ENCODE measurements at regions not wholly inside any gene's neighbourhood (a gene's known extent, or its start where the extent isn't known, plus 50 kb on each side); places are given as distances from the start of the nearest gene placed in this dataset.
A peak's percentile ranks its signal among the peaks of the same experiment; 100 is the strongest.
"Not testable (repeated sequence)": the region's sequence is repeated elsewhere in the genome, so short reads cannot be mapped to it uniquely, and the experiment has no call there.

DNA sequence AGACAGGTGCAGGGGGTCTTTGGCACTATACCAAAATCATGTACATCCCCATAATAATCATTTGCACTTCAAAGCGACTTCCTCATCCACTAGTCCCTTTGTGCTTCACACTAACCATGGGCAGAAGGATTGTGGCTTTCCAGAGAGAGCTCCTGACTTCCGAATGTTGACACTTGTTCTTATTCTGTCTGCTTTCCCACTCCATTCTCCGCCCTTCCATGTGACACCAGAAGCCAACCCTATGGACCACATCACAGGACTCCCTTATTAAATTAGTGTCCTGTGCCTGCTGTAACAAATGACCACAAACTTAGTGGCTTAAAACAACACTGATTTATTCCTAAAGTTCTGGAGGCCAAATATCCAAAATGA, 91.6 kb downstream of the CMC2 start:
- no peak for DNase-seq

DNA sequence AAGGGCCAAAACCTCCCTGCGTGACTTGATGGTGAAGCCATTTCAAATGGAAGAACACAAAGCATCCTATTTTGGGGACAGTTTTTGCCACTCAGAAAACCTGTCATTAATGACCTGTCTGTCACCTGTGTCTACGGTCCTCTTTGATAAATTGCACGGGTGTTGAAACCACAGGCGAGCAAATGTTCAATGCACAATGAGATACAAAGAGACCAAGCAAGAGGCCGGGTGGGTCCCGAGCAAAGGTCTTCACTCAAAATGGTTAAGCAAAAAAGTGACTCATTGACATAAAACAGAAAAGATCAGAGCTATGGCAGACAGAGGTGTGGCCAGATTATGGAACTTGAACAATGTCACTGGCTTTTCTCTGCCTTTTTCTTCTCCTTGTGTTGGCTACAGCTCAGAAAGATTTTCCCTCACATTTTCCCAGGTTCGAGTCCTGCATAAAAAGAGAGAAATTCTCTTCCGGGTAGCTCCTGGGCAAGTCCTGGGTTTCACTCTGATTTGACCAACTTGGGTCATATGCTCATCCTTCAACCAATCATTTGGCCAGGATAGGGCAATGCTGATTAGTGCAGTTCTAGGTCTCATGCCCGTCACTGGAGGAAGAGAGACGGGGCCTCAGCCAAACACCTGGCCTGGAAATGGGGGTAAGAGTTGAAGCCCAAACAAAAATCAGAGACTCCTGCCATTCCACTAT, 92.2 kb downstream of the CMC2 start:
- DNase-seq, result no peak

DNA sequence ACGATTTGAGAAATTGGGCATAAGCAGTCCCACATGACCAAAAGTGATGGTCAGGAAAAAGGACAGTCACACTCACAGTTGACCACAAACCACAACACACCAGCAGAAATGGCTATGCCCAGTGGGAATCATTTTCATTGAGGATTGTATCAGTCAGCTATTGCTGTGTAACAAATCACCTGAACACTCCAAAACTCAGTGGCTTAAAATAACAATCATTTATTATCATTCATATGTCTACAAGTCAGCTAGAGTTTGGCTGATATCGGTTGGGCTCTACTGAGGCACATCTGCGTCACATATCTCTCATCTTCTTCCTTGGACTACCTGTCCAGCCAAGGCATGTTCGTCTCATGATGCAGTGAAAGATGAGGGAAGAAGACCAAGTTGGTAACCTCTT, 93.3 kb downstream of the CMC2 start:
- DNase-seq, result no peak

DNA sequence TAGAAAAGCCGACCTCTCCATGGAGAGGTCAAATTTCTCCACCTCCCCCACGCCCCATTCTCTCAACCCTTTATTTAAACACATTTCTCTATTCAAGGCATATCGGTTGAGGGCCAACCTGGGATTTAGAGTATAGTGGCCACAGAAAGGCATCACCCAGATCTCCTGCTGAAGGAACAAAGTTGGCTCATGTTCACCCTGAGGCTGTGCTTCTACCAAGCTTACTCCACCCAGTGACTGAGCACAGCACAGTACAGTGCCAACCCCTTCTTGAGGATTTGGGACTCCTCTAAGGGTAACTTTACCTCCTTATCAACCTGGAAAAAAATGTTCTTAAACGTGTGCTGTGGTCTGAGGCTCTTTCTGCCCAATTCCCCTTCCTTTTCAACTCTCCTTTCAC, 94.0 kb downstream of the CMC2 start:
- DNase-seq, result no peak

DNA sequence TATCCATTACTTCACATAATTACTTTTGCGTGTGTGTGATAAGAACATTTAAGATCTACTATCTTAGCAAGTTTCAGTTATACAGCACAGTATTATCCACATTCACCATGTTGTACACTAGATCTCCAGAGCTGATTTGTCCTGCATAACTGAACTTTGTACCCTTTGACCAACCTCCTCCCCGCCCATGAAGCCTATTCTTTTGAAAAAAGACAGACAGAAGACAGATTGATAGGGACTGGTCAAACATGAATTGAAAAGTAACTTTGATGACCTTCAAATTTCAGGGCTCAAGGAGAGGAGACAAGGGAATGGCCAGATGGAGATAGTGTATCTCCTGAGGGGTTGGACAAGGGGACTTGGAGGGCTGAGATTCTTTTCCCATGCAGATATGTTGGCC, 96.3 kb downstream of the CMC2 start:
- no peak for DNase-seq

DNA sequence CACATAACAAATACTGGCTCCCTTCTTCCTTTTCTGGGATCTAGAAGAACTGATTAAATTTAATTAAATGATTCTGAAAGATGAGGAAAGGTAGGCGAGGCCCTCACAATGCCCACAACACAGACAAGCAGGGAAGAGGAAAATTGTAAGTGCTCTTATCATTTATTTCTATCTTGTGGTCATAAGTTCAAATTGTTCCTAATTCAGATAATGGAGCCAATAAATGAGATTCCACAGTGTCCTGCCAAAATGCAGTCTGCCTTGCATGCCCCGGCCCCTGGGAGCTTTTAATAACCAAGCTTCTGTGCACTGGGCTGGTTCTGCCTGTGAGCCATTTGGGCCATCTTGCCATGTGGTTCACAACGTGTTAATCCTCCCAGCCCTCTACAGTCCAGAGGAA, 97.0 kb downstream of the CMC2 start:
- DNase-seq, result no peak

DNA sequence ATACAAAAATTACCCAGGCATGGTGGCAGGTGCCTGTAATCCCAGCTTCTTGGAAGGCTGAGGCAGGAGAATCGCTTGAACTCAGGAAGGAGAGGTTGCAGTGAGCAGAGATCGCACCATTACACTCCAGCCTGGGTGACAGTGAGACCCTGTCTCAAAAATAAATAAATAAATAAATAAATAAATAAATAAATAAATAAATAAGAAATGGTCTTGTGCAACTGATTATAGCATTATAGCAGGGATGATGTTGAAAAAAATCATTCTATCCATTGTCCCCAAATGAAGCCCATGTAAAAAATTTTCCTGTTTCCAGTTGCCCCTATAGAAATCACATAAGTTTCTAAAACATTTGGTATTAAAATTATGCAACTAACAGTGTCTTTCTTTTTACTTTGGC, 100.5 kb downstream of the CMC2 start:
- DNase-seq, result not testable (repeated sequence)

DNA sequence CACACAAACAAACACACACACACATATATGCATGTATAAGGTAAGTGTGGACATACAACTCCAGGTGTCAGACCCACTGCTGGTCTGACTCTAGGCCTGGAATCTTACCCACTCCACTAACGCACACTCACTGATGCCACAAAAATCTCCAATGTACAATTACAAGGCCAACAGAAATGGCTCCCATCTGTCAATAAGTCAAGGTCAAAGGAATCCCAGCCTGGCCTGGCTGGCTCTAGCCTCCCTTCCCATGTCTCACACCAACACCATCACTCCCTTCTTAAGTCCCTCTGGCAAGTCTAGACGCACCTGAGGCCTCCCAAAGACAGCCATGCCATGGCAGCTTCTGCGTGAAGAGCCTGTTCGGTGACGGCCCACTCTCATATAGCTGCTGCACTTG, 99.2 kb upstream of the CDYL2 start:
- no peak for DNase-seq

DNA sequence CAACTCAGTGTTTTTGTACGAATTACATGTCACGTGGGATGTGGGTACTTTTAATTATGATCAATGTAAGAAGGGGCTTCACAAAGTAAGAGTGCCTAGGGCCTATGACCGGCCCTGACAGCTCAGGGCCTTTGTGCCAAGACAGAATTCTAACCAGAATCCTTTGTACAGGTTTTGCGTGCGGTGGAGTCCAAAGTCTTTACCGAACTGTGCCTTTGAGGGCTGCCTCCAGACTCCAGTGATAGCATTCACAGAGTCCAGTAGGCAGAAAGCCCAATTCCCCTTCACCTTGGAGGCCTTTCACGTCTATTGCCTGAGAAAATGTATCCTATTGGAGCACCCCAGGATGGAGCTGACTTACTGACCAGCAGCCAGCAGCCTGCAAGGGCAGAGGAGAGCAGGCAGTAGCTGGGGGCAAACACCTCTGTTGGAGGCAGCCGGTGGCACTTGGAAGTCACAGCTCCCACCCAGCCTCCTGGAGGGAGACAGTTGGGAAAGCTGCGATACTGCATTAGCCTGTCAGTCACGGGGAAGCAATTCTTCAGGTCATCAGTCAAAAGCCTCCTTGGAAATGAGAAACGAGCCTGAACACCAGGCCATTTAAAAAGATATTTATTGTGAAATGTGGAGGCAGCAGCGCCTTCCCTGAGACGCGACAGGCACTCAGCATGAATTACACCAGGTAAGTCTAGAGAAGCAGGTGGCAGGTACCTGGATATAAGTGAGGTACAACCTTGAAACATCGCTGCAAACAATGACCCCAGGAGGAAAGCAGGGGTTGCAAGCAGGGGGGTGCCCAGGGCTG, 98.1 kb upstream of the CDYL2 start:
- DNase-seq, result no peak

DNA sequence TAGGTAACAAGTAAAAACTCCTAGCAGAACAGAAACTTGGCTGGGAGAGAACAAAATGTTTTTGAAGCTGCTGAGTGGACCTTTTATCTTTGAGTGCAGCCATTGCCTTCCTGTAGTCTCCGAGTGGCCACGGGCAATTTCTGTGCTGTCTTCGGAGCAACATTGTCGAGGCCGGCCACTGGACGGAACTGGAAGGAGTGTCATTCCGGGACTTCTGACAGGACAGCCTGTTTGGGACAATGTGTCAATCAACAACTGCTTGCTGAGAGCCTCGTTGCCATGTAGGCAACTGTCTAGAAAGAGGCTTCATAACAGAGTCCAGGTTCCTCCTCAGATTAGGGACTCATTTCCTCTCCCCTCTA, 96.2 kb upstream of the CDYL2 start:
- DNase-seq, result no peak

DNA sequence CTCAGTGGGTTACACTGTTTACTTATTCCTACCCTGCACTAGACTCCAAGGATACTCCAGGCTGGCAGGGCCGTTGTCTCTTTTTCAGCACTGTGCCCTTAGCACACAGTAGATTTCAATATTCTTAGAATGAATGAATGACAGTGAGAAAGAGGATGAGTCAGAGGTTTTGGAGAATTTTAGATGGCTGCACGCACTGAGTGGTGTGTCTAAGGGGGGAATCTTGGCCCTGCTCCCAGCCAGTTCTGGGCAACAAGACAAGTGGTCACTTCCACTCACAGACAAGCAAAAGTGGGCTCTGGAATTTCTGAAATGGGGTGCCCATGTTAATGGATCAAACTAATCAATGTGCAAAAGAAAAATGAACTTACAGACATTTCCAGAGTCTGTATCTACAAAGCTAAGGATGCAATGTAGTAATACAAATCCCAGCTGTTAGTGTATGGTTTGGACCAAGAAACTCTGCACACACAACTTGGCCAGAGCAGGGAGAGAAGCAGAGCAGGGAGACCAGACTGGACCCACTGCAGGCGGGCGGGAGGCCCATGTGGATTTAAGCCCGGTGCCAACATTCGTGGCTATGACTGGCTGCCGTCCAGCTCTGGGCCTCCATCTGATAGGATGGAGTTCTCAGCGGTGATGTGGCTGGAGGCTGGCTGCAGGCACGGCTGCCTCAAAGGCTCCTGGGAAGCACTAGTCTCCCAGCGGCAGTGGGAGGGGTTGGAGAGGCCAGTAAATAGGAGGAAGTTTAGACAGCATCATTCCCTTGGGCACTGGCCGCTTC, 95.6 kb upstream of the CDYL2 start:
- DNase-seq, result no peak

DNA sequence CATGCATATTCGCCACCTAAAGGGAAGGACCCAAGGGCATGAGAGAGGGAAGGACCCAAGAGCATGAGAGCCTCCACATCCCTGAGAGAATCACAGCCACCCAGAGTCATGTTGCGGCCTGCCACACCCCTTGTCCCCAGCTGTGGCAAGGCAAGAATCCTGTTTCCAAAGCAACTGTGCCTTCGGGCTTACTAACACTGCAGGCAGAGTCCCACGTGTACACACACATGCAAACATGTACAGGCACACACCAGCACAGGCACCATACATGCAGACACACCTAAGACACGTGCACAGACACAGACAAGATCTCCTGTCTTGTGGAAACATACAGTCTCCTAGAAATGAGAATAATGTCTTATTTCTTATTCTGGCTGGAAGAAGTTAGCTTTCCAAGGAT, 92.4 kb upstream of the CDYL2 start:
- no peak for DNase-seq

DNA sequence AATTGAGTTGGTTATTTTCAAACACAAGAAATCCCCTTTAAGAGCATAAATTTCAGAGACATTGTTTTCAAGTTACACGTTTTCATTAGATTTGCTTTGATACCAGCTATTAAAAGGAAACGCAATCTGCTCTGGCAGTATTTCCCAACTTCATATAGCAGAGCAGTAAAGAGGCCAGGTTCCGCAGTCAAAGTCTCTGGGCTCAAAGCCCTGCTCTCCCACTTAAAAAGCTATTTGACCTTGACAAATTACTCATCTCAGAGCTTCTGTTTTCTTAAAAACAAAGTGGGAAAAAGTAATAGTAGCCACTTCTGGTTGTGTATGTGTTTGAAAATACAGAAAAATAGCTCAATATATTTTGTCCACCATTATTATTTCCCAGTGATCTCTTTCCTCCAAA, 89.7 kb upstream of the CDYL2 start:
- DNase-seq, result no peak

DNA sequence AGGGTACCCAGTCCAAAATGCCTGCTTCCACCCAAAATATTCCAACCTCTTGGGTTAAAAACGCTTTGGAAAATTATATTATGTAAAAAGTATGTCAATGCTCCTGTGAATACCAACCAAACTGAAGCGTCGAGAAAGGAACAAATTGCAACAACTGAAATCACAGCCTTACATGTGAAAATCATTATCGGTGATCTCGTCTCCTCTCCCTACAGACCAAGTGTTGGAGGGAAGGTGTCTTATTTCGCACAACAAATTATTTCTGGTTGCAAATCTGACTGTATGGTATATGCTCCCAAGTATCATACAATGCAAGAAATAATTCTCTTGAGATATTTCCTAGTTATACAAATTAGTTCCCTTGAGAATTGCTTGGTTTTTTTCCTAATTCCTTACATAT, 89.3 kb upstream of the CDYL2 start:
- no peak for DNase-seq

DNA sequence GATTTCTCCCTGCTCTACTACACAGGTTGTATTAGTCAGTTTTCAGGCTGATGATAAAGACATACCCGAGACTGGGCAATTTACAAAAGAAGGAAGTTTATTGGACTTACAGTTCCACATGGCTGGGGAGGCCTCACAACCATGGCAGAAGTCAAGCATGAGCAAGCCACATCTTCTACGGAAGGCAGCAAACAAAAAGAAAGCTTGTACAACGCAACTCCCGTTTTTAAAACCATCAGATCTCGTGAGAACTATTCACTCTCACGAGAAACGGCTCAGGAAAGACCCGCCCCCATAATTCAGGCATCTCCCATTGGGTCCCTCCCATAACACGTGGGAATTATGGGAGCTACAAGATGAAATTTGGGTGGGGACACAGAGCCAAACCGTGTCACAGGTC, 88.0 kb upstream of the CDYL2 start:
- not testable (repeated sequence) for DNase-seq

DNA sequence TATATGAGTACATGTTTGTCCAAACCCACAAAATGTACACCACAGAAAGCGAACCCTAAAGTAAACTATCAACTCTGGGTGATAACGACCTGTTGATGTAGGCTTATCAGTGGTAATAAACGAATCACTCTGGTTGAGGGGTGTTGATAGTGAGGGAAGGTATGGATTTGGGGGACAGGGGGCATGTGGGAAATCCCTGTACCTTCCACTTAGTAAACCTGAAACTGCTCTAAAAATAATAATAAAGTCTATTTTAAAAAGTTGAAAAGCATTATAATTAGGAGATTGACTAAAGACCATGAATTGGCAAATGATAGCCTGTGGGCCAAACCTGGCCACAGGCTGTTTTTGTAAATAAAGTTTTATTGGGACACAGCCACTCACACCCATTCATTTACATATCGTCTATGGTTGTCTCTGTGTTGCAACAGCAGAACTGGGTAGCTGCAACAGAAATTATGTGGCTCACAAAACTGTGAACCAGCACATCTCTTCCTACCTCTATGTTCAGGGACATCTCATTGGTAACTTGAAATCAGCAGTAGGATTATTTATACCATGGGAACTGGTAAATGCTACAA, 85.5 kb upstream of the CDYL2 start:
- no peak for DNase-seq

DNA sequence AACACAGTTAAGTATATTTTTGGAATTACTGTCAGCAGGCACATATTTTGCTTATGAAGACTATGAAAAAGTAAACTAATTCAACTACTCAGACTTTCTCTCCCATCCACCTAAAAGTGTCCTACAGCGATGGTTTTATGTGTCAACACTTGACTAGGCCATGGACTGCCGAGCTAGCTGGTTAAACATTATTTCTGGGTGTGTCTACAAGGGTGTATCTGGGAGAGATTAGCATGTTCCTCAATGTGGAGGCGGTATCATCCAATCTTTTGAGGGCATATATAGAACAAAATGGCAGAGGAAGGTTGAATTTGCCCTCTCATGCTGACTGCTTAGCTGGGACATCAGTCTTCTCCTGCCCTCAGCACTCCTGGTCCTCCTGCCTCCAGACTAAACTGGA, 82.7 kb upstream of the CDYL2 start:
- no peak for DNase-seq

DNA sequence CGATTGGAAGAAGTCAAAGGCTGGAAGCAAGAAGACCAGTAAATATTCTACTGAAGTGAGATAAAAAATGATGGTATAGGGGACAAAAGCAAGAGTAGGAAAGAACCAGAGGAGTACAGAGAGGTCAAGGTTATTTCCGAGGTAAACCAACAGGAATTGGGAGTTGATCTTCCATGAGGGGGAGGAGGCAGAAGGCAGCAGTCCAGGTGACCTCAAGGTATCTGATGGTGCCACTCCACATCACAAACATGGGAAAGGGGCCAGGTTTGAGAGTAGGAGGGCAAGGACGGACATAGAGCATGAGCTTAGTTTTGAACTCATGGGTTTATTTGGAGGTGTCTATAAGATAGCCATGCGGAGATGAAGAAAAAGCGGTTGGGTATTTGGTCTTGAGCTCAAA, 79.4 kb upstream of the CDYL2 start:
- no peak for DNase-seq

DNA sequence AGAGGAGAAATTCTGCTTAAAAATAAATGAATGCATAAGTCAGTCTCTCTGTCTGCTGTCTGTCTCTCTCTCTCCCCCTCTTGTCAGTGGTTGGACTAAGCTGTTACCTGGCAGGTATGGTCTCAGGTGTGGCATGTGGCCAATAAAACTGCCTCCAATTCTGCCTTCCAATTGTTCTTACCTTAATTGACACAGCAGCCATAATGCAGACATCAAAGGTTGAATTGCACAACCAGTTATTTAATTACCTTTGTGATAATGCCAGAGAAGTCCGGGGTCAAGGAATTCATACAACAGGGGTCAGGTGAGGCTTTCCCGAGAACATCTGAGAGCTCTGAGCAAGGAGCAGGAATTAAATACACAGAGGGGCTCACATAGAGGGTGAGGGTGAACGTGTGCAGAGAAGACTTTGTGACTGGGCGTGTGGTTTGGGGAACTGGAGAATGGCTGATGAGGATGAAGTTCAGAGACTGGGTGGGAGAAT, 78.8 kb upstream of the CDYL2 start:
- peak; percentile 15 for DNase-seq

DNA sequence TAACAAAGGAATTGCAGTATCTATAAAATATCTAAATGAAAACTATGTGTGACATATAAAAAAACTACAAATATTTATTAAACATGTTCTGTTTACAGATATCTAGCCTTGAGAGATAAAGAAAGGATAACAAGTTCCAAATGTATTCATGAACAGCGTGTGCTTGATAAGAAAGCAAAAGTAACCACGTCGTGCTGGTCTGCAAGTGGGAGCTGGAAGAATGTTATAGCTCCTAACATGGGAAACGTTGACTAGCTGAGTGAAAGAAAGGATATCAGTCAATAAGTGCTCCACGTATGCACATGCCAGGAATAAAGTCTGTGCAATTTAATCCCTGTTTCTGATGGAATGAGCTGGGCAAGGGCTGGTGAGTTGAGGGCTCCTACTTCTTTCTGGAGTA, 71.2 kb upstream of the CDYL2 start:
- DNase-seq, result no peak

DNA sequence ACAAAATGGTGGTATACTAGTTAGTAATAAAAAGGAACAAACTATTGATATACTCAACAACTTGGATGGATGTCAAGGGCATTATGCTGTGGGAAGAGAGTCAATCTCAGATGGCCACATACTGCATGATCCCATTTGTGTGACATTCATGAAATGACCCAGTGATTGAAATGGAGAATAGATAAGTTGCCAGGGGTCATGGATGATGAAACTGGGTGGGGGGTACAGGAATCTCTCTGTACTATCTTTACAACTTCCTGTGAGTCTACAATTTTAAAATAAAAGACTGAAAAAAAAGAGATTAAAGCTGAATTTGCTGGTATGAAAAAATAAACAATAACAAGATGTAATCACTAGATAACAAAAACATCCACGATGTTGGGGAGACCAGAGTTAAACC, 70.5 kb upstream of the CDYL2 start:
- DNase-seq, result no peak

DNA sequence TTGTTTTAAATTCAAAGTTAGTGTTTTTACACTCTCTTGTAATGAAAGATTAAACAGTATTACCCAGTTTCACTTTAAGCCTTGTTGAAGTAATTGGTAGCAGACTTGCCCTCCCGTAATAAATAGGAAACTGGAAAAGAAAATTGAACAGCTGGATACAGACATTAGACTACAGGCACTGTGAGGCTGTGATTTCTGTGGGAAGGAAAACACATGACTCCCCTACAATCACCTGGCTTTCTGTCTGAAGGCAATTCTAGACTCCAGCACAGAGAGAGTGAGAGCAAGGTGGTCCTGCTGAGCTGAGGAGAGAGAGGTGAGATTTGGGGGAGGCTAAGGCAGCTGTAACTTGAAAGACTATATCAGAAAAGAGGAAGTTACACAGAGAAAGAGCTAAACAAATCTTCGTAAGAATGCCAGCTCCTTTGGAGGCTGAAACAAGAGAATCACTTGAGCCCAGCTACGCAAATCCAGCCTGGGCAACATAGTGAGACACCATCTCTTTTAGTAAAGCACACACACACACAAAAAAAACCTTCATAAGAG, 57.8 kb upstream of the CDYL2 start:
- DNase-seq, result no peak
